GM12891 (cell line): ENCODE measurements at regions not wholly inside any gene's neighbourhood (a gene's known extent, or its start where the extent isn't known, plus 50 kb on each side); places are given as distances from the start of the nearest gene placed in this dataset.

Experiments used
- DNase-seq: peaks from one replicate; pipeline ENCODE4 v3.0.0; 2011; ENCODE audit warnings: low spot score; ENCODE audit not compliant: insufficient read length
- FAIRE-seq: peaks from 2 replicates; lab custom pipeline; 2011; peaks lifted over from hg19 to GRCh38; lab: Jason Lieb, UNC
- PAX5 ChIP-seq: IDR thresholded peaks from 2 replicates; pipeline ENCODE4 v1.6.1; 2011; ENCODE audit warnings: low read length, moderate library complexity, mild to moderate bottlenecking; ENCODE audit not compliant: insufficient read depth, severe bottlenecking
- POLR2A ChIP-seq: IDR thresholded peaks from 2 replicates; pipeline ENCODE4 v1.6.1; 2011; ENCODE audit warnings: low read depth, low read length, control low read depth
- POLR2AphosphoS5 ChIP-seq: IDR thresholded peaks from 2 replicates; pipeline ENCODE4 v1.6.1; 2011; ENCODE audit warnings: low read depth, low read length, control low read depth
- POU2F2 ChIP-seq: IDR thresholded peaks from 2 replicates; pipeline ENCODE4 v1.6.1; 2011; ENCODE audit warnings: low read depth, mild to moderate bottlenecking, control low read depth, low read length, moderate library complexity
- SPI1 ChIP-seq: IDR thresholded peaks from 2 replicates; pipeline ENCODE4 v1.6.1; 2011; ENCODE audit warnings: low read depth, low read length, control low read depth
- TAF1 ChIP-seq: IDR thresholded peaks from 2 replicates; pipeline ENCODE4 v1.6.1; 2011; ENCODE audit warnings: low read depth, low read length, control low read depth

DNA sequence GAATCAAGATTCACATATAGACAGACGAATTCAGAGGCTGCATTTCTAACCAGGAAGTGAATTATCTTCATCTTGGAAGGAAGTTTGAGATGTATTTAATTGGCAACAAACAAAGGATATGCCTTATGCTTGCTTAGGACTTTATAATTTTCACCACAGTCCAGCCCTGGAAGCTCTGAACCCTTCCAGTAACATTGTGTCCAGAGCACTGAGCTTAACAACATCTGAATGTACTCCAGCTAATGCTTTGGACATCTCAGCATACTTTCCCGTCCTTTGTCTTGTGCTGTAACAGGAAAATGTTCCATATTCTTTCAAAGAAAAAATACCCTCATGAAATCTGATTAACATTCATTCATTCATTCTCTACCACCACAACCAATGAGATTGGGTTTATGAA is 136.3 kb upstream of the SPATS2L start:
- no peak for TF ChIP-seq POLR2A
- TF ChIP-seq TAF1, result no peak
- TF ChIP-seq POLR2AphosphoS5, result no peak
- no peak for TF ChIP-seq PAX5
- no peak for TF ChIP-seq SPI1
- no peak for TF ChIP-seq POU2F2
- no peak for FAIRE-seq
- DNase-seq, result no peak

GRCh38 chr2:200171731-200172482 is 134.6 kb upstream of the SPATS2L start:
- DNase-seq (no peak), FAIRE-seq (no peak)
- TF ChIP-seq POLR2AphosphoS5, result no peak

DNA sequence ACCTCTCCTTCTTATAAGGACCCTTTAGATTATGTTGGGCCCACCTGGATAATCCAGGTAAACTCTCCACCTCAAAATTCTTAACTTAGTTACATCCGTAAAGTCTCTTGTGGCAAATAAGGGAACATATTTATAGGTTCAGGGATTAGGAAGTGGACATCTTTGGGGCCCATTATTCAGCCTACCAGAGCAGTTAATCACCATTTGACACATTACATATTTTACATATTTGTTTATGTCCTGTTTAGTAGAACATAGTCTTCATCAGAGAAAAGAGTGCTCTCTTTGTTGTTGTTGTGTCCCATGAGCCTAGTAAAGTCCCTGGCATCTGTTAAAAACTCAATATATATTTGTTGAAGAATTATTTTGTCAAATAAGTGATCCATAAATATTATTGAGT is 134.0 kb upstream of the SPATS2L start:
- no peak for DNase-seq
- TF ChIP-seq PAX5 (no peak), POLR2AphosphoS5 (no peak), TAF1 (no peak), SPI1 (no peak), POU2F2 (no peak), POLR2A (no peak)
- FAIRE-seq, result no peak

- TF ChIP-seq TAF1 (no peak), POLR2A (no peak), SPI1 (no peak), PAX5 (no peak), POLR2AphosphoS5 (no peak), POU2F2 (no peak)
- no peak for DNase-seq
- no peak for FAIRE-seq
Measured at GRCh38 chr2:200172944-200173581, 133.4 kb upstream of the SPATS2L start.

DNA sequence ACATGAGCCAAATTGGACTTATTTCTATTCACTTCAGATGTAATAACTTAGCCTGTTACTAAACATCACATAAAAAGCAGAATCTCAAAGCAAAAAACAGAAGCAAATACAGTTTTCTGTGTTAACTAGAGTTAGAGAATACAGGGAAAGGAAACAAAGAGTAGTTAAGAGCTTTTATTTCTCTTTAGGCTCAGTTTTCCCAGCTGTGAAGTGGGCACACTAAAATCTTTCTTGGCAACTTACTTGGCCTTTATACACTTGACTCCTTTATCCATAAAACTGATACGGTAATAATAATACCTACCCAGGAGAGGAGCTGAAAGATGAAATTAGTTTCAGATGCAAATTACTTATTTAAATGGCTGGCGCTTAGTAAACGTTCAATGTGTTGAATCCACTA is 132.8 kb upstream of the SPATS2L start:
- TF ChIP-seq POLR2AphosphoS5 (no peak), POU2F2 (no peak), SPI1 (no peak), PAX5 (no peak), TAF1 (no peak), POLR2A (no peak)
- FAIRE-seq, result no peak
- no peak for DNase-seq

- FAIRE-seq (no peak), DNase-seq (no peak)
- TF ChIP-seq TAF1 (no peak), POLR2AphosphoS5 (no peak), POU2F2 (no peak), POLR2A (no peak), SPI1 (no peak), PAX5 (no peak)
Measured at GRCh38 chr2:200174433-200175216, 131.9 kb upstream of the SPATS2L start.

DNA sequence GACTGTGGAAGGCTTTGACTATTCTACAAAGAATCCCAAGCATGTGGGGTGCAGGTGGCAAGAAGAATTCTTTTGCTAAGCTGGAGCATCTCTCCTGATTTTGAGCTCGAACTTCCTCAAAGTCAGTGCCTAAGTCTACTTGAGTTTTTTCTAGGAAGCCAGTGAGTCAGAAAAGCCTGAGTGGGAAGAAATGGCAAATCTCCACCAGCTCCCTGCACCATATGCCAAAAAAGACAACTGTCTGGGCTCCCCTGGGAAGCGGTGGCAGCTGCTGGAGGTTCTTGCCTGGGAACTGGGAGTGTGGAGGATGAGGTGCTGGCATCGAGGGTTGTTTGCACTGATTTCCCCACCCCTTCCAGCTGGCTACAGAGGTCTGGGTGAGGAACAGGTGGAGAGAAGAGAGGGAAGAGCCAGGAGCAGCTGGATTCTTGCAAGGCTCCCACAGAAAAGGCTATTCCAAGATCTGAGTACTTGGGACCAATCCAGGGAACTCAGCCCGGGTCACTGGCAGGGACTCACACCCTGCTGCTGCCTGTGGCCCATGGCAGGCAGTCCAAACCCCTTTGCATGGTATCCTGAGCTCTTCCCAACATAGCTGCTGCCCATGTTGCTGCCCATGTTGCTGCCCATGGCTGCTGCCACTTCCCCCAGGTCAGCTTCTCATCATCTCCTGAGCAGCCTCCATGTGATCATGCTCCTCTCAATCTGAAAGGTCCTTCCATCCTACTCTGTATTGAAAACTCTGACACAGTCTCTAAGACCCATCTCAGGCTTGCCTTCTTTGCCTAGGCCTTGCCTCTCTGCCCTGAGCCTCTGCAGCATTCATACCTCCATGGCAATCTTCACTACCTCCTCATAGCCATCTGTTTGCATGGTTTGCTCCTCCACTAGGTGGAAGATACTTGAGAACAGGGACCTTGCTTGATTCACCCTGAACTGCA is 128.3 kb upstream of the SPATS2L start:
- DNase-seq (no peak), FAIRE-seq (no peak)
- TF ChIP-seq POLR2A, result no peak
- no peak for TF ChIP-seq SPI1
- TF ChIP-seq POU2F2, result no peak
- no peak for TF ChIP-seq PAX5
- TF ChIP-seq TAF1, result no peak
- no peak for TF ChIP-seq POLR2AphosphoS5

- DNase-seq, result no peak
- no peak for FAIRE-seq
- TF ChIP-seq SPI1, result no peak
- TF ChIP-seq POLR2AphosphoS5, result no peak
- no peak for TF ChIP-seq POLR2A
- TF ChIP-seq POU2F2, result no peak
- TF ChIP-seq TAF1, result no peak
- no peak for TF ChIP-seq PAX5
Measured at GRCh38 chr2:200179151-200179550, 127.3 kb upstream of the SPATS2L start.
